GM19463 (cell line): ENCODE measurements at regions not wholly inside any gene's neighbourhood (a gene's known extent, or its start where the extent isn't known, plus 50 kb on each side); places are given as distances from the start of the nearest gene placed in this dataset.
"Not testable (repeated sequence)": the region's sequence is repeated elsewhere in the genome, so short reads cannot be mapped to it uniquely, and the experiment has no call there.

Experiments
- ATAC-seq: cut with Tn5 transposase; IDR thresholded peaks from one replicate; pipeline ENCODE4 v1.9.1; 2021; ENCODE audit warnings: mild to moderate bottlenecking, moderate library complexity; ENCODE audit not compliant: unreplicated experiment

DNA sequence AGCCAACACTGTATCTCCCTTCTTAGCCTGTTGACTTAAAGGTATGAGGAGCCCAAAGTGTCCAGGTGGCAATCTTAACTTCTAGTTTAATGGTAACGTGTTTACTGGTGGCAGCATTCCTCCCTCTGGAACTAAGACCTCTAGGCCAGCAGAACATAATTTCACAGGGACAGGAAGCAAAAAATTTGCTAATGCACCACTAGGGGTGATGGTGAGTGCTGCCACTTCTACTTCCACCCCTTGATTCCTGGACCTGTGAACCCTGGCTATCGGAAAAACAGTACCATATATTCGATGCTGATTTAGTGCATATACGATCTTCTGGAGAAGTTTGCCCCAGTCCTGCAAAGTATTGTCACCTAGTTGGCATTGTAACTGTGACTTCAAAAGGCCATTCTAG lies 743.2 kb upstream of the RGMB start:
- ATAC-seq: not testable (repeated sequence)

DNA sequence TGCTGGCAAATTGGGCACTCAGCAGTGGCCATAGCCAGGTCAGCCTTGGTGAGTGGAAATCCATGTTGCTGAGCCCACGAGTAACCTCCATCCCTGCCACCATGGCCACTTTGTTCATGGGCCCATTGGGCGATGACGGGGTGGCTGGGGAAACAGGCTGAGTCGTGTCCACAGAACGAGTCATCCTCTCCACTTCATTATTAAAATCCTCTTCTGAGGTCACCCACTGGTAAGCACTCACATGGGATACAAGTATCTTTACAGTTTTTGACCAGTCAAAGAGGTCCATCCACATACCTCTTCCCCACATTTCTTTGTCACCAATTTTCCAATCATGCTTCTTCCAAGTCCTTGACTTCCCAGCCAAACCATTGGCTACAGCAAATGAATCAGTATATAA lies 742.4 kb upstream of the RGMB start:
- ATAC-seq: not testable (repeated sequence)

DNA sequence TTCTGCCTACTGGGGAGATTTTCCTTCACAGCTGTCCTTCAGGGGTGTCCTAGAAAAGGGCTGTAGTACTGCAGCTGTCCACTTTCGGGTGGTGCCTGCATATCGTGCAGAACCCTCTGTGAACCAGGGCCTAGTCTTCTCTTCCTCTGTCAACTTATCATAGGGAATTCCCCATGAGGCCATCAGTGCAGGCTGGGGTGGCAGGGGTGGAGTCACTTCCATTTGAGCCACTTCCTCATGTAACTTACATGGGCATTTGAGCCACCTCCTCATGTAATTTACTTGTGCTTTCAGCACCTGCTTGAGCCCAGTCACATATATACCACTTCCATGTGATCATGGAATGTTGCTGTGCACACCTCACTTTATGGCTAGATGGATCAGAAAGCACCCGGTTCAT lies 742.0 kb upstream of the RGMB start:
- ATAC-seq: peak; percentile 78

DNA sequence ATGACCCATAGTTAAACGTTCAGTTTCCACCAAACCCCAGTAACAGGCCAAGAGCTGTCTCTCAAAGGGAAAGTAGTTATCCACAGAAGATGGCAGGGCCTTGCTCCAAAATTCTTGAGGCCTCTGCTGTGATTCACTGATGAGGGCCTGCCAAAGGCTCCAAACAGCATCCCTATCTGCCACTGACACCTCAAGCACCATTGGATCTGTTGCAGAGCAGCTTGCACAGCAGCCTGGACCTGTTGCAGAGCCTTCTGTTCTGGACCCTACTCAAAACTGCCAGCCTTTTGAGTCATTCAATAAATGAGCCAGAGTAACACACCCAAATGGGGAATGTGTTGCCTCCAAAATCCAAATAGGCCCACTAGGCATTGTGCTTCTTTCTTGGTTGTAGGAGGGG lies 741.5 kb upstream of the RGMB start:
- peak; percentile 19 for ATAC-seq

DNA sequence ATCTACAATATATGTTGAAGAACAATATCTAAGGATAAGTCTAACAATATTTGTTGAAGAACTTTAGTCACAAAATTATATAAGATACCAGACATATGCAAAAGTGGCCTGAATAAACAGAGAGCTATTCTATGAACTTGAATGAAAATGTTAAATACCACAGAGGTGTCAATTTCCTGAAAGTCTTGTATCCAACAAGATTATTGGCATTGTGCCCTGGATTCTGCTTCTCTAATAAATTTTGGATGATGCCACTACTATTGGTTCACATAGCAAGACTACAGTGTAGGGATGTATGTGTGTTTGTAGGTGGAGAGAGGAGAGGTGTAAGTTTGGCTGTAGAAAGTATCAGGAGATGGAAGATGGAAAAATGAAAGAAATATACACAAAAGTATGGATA lies 731.8 kb upstream of the RGMB start:
- no peak for ATAC-seq

DNA sequence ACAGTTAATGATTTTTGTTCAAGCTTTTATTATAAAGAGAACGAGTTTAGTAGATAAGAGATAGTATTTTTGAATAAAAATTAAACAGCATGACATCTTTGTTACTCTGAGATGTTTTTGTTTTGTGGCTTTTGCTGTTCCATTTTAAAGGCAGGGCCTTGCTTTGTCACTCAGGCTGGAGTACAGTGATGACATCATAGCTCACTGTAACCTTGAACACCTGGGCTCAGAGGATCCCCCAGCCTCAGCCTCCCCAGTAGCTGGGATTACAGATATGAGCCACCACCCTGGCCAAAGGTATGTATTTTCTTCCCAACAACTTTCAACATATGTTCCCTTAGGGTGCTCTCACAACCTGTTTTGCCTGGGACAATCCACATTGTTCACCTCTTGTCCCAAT lies 730.9 kb upstream of the RGMB start:
- no peak for ATAC-seq

DNA sequence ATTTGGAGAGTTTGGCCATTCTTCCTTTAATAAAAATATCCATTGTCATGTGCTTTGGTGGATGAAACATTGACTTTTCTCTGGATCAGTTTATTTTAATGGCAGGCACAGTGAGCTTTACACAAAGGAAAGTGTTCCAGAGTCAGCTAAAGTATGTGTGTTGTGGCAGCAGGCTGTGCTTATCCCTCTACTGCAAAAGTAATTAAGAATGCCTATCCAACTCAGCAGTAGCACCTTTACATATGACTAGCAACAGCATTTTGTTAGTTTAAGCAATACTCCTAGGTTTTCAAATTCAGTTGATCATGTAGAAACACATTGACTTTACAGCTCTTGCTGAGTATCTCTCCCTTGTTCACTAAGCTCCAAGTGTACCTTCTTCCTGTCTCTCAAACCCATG lies 730.5 kb upstream of the RGMB start:
- ATAC-seq: no peak

DNA sequence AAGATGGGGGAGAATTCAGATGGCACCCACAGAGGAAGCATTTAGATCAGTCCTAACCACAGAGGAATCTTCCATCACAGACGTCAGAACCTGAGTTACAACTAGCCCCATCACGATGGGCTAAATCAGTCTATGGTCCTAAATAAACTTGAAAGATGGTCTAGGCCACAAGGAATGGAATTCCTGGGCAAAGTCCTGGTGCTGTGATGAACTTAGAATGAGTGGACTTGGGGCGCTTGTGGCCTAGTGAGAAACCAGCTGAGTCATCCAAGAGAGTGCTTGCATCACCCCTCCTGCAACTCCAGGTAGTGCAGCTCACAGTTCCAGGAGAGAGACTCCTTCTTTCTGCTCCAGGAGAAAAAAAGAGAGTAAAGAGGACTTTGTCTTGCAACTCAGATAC lies 722.9 kb upstream of the RGMB start:
- ATAC-seq: no peak

DNA sequence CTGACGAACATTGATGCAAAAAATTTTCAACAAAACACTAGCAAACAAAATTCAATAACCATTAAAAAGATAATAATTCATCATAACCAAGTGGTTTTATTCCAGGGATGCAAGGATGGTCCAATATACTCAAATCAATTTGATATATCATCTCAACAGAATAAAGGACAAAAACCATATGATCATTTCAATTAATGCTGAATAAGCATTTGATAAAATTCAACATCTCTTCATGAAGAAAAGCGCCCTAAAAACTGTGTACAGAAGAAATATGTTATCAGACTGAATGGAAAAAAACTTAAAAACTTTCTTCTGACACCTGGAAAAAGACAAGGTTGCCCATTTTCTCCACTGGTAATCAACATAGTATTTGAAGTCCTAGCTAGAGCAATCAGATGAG lies 720.3 kb upstream of the RGMB start:
- ATAC-seq: no peak

DNA sequence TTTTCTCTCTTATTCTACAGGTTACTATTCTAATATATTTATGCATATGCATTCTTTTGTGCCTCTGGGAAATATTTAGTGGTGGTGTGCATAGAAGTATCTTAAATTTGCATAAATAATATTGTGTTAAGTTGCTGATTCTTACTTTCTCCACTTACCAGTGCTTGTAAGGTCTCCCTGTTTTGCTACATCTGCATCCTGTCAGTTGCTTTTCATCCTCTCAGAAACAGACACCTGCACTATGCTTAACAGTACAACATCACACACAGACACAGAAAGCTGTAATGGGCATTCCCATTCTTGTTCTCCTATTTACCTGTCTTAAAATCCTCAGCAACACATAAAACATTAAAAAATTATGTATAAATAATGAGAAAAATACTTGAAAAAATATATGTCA lies 713.3 kb upstream of the RGMB start:
- ATAC-seq: no peak

DNA sequence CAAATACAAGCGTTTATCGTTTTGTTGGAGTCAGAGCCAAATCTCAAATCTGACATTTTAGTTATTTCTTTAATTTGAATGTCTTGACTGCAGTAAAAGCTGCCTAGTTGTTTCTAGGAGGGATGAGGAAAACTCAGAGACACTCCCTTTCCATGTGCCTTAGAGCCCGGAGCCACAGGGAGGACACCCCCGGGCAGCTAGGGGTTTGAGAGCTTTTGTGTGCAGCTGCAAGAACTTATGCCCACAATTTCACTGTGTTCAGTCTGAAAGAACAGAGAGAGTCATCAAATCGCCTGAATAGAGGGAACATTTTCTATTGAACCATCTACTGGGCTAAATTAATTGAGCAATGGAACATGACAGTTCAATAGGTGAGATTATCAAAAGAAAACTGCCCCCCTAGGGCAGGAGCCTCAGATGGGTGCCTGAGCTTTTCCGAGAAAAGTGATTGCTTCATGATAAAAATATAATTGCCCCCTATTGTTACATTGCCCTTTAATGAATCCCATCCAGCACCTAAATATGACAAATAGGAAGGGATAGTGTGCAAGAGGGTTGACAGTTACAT lies 709.3 kb upstream of the RGMB start:
- no peak for ATAC-seq

DNA sequence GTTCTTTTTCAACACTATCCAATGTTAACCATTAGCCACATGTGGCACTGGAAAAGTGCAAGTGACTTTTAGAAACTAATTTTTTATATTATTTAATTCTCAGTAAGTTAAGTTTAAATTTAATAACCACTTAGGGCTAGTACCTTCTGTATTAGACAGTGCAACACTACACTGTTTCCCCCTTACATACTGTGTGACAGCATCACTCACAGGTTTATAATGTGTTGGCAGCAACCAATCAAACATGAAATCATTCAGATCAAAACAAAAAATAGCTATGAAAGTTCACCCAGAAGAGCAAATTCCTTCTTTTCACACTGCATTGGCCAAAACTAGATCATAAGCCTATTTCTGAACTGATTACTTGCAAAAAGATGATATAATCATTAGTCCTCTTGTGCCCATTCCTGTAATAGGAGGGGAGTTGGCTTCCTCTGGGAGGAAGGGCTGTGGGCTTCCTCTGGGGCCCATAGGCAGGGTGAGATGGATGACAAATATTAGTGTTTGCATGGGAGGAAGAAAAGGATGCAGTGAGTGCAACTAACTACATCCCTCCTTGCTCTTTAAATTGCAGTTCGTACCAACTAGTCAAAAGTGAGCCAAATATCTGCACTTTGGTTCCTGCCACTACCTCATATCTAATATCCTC lies 708.1 kb upstream of the RGMB start:
- no peak for ATAC-seq

DNA sequence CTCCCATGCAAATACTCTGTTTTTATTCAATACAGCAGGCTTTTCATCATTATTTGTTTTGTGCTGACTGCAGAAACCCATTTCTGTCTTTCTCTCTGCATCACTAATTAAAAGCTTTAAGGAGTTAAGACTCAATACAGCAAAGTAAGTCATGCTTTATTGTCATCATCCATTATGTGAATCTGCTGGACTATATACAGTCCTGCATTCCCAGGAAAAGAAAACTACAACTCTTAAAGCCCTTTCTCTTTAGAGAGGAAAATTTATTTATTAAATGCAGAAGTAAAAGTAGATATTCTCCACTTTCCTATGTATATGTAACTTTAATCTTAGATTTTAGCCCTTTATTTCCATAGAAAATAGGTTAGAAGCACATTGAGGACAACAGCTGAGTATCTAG lies 706.6 kb upstream of the RGMB start:
- no peak for ATAC-seq

DNA sequence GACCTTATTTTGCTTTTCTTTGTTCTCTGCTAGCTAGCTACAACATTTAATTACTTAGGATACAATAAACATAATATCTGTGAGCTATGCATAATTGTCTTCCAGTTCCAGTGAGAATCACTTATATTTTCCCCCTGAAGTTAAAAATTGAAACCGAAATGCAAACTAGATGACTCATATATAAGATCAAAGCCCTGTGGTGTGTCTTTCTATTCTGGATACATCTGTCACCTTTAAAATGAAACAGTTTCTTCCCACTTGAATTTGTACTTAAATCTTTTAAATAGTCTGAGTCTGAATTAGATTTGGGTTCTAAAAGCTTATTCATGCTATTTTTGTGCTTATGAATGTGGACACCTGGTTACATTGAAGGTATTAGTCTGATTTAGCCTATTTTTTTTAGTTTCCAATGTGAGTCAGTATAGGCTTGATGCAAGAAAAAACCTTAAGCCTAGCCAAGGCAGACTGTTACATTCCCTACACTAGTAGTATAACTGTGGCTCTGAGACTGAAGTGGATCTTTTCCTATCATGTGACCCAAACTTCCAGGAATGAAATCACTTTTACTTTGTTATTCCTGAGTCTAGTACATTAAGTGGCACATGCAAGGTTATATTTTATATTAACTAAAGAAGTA lies 703.5 kb upstream of the RGMB start:
- peak; percentile 80 for ATAC-seq

DNA sequence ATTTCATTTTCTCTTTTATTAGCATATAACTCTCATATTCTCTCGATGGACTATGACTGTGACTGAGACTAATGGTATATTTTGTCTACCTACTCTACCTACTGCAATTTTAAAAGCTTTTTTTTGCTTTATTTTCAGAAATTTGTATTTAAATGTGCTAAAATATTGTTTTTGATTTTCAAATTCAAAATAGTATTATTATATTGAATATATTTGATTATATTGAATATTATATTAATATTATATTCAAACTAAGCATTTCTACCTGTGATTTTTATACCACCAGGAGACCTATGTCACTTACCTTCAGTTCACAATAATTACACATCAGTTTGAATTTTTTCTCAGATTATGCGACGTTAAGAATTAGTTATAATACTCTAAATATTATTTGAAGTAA lies 700.5 kb upstream of the RGMB start:
- no peak for ATAC-seq

DNA sequence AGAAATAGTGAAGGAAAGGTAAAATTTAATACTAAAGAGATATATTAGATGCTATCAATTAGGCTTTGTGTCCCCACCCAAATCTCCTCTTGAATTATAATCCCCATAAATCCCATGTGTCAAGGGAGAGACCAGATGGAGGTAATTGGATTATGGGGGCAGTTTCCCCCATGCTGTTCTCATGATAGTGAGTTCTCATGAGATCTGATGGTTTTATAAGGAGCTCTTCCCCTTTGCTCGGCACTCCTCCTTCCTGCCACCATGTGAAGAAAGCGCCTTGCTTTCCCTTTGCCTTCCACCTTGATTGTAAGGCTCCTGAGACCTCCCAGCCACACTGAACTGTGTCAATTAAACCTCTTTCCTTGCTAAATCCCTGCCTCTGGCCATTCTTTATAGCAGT lies 697.0 kb upstream of the RGMB start:
- no peak for ATAC-seq

DNA sequence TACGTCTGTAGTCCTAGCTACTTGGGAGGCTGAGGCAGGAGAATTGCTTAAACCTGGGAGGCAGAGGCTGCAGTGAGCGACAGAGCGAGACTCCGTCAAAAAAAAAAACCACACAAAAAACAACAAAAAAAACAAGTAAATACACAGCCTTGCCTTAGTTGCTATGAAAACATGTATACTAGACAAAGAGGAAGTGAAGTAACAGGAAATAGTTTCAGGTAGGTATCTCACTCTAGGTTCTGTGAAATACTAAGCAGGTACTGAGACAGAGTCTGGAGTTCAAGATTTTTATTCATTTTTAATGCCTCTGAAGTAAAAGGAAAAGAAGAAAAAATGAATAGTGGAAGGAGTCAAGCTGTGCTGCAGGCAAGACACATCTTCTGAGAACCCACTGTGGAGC lies 687.9 kb upstream of the RGMB start:
- no peak for ATAC-seq

DNA sequence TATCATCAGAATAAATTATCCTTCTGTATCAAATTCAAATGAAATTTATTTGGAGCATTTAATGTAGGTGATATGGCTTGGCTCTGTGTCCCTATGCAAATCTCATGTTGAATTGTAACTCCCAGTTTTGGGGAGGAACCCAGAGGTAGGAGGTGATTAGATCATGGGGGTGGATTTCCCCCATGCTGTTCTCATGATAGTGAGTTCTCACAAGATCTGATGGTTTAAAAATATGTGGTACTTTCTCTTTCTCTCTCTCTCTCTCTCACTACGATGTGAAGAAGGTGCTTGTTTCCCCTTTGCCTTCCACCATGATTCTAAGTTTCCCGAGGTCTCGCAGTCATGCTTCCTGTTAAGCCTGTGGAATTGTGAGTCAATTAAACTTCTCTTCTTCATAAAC lies 678.4 kb upstream of the RGMB start:
- peak; percentile 51 for ATAC-seq

DNA sequence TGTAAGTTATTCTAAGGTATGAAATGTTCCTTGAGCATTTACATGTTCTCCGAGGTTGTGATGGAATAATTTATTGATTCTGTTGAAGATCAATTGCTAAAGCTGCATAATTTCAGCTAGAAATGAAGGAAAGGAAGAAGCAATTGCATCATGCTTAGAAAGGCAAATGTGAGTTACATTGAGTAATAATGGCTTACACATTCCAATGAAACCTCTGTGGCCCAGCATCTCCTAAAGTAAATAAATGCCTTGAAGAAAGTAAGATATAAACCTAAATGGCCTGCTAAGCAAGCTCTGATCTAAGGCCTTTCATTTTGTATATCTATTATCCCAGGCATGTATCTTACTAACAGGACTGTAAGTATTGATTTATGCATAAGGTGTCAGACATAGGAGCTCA lies 677.3 kb upstream of the RGMB start:
- no peak for ATAC-seq

DNA sequence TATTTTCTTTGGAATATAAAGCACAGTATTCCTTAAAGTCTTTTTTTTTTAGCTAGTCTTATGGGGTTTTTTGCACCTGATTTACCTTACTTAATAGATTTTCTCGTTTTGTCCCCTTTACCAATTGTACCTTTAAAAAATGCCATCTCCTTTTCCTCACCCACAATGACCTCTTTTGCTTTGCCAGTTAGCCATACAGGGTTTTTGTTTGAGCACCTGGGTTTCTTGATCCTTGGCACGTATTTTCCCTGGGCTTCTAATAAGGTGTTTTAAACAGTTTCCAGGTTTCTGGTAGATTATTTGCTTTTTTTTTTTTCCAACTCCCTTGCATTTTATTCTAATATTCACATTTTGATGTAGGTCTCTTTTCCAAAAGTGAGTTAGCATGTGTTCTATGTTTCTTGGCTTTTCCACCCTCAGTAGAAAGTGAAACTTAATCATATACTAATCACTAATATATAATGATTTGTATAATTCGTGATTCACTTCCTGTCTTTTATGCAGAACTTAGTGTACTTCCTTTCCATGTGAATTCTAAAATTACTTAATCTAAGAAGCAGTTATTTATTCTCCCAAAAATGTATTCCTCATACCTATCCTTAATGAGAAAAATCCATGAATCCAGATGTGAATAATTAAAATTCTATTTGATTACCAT lies 673.9 kb upstream of the RGMB start:
- no peak for ATAC-seq

DNA sequence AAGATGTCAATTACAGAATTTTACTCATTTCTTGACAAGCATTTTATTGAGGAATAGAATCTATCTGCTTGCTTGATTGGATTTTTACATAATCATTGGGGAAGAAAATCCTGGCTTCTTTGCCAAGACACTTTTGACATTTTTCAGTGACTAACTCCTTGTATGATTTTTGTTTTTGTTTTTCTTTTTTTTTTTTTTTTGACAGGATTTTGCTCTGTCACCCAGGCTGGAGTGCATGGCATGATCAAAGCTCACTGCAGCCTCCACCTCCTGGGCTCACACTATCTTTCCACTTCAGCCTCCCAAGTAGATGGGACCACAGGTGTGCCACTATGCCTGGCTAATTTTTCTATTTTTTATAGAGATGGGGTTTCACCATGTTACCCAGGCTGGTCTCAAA lies 672.3 kb upstream of the RGMB start:
- no peak for ATAC-seq

DNA sequence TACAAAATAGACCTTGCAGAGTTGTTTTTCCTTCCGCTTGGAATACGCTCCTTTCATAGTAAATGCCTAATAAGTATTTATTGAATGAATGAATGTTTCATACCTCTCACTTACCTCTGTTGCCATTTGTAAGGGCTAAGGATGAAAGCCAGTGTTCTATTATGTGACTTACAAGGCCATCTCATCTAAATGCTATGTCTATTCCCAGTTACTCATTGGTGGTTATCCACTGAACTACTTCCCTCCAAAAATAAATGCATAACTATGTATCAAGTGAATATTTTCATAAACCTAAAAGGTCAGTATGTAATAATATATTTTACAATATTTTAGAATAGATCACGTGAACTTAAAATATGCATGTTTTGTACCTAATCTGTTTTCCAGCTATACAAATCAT lies 670.5 kb upstream of the RGMB start:
- no peak for ATAC-seq
